ENCODE measurements at regions not wholly inside any gene's neighbourhood (a gene's known extent, or its start where the extent isn't known, plus 50 kb on each side); places are given as distances from the start of the nearest gene placed in this dataset.

GRCh38 chr2:121866789-121867188 lies 111.3 kb downstream of the TSN start:
- TF ChIP-seq, protein P1, sequence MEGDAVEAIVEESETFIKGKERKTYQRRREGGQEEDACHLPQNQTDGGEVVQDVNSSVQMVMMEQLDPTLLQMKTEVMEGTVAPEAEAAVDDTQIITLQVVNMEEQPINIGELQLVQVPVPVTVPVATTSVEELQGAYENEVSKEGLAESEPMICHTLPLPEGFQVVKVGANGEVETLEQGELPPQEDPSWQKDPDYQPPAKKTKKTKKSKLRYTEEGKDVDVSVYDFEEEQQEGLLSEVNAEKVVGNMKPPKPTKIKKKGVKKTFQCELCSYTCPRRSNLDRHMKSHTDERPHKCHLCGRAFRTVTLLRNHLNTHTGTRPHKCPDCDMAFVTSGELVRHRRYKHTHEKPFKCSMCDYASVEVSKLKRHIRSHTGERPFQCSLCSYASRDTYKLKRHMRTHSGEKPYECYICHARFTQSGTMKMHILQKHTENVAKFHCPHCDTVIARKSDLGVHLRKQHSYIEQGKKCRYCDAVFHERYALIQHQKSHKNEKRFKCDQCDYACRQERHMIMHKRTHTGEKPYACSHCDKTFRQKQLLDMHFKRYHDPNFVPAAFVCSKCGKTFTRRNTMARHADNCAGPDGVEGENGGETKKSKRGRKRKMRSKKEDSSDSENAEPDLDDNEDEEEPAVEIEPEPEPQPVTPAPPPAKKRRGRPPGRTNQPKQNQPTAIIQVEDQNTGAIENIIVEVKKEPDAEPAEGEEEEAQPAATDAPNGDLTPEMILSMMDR (IDR thresholded peaks at IDR 0.05; ENCODE audit: low read depth, low read length, poor library complexity, severe bottlenecking) = no peak
- no peak for TF ChIP-seq EZH2phosphoT487 (IDR thresholded peaks at IDR 0.05; ENCODE audit: borderline replicate concordance, low read length)
